GM19372 (cell line): ENCODE measurements at regions not wholly inside any gene's neighbourhood (a gene's known extent, or its start where the extent isn't known, plus 50 kb on each side); places are given as distances from the start of the nearest gene placed in this dataset.

ENCODE experiments used
- ATAC-seq: cut with Tn5 transposase; IDR thresholded peaks from one replicate; pipeline ENCODE4 v1.9.1; 2021; ENCODE audit warnings: mild to moderate bottlenecking, low read depth, moderate library complexity; ENCODE audit not compliant: unreplicated experiment

- no peak for ATAC-seq
Observed at GRCh38 chrX:15926622-15927021, 72.0 kb upstream of the AP1S2 start.

DNA sequence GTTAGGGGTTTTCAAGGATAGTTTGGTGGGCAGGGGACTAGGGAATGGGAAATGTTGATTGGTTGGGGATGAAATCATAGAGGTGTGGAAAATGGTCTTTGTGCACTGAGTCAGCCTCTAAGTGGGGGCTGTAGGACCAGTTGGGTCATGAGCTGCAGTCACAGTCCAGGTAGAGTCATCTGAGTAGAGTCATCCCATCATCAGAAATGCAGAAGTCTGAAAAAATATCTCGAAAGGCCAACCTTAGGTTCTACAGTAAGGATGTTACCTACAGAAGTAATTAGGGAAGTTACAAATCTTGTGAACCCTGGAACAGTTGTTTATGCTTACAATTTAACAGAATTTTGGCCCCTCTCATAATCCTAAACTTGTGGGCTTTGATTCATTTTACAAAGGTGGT, 63.4 kb upstream of the AP1S2 start:
- ATAC-seq, result no peak

DNA sequence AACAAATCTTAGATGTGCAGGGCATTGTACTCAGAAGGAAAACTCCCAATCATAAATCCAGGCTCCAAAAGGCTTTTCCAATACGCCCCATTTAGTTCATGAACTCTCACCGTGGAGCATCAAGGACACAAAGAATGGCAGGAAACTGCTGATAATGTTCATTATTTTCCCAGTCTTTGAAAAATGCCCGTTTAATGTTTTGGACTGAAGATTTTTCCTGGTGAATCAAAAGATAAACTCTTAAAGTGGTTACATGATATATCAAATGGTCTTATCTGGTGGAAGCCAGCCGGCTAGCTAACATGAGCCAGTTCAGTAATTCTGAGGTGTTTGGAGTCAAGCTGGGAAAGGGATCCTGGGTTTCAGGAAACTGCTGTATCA, 62.1 kb upstream of the AP1S2 start:
- no peak for ATAC-seq

DNA sequence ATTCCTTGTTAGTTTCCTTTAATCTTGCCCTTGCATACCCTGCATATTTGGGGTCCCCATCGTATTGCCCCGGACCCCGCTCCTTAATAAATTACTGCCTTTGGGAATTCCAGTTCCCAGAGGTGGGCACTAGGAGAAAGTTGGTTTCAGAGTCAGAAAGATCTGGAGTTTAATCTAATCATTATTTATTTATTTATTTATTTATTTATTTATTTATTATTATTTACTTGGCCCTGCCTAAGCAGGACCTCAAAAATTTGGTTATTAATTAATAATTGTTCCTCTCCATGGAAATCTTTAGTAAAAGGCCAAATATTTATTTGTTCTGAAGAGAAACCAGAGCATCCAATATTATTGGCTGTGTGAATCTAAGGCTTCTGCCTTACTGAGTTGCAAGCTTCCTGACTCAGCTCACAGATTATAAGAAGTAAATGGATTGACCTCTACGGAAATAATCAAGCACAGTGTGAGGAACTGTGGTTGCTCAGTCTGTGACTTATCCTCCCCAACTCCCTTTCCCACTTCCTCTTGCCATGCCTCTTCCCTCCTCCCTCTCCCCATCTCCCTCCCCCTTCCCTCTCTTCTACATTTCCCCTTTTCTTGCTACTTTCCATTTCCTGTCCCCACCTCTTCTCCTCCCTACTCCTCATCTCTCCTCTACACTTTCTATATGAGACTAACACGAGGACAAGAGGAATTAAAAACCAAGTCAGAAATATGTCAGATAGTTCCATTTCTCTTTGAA, 61.5 kb upstream of the AP1S2 start:
- no peak for ATAC-seq

DNA sequence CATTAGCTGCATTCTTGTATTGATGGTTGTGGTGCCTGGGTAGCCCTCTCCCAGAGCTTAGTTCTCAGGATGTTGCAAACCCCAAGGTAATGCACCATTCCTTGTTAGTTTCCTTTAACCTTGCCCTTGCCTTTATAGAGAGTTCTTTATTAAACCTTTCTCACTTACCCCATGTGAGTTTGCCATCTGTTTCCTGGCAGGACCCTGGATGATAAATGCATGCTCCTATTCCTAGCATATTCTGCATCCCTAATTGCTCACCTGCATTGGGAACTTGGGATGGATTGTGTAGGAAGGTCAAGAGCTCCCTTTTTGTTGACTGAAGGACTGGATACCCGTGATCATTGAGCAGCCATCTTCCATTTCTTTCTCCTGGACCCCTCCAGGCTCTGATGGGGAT, 59.9 kb upstream of the AP1S2 start:
- no peak for ATAC-seq

GRCh38 chrX:15913146-15913545, 58.5 kb upstream of the AP1S2 start:
- no peak for ATAC-seq

- no peak for ATAC-seq
Observed at GRCh38 chrX:15911734-15912550, 57.3 kb upstream of the AP1S2 start.

GRCh38 chrX:15909605-15910004, 55.0 kb upstream of the AP1S2 start:
- ATAC-seq, result no peak

DNA sequence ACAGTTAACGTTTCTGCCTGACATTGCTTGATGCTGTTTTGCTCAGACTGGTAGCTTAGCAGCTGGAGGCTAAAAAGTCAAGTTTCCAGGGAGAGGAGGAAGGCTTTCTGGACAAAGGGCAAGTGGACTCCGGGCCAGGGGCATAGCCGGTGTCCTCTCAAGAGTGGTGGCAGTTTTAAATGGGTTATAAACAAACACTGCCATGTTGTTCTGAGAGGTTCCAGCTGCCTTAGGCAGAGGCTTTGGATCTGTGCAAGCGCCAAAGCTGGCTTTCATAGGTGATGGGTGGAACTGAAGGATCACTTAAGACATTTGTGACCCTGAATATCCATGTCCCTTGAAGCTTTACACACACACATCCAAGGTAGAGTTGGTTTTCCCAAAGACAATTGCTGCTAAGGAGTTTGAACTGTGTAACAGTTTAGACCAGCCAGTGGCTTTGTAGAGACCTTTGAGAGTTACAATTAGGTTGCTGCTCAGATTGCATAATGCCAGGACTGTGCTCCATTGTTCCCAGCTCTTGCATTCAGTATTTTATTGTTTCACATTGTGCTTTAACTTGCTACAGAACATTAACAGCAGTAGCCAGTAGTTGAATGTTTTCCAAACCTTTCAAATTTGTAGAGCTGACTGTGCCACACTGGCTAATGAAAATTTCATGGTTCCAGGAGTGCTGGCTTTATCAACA, 54.1 kb upstream of the AP1S2 start:
- no peak for ATAC-seq

DNA sequence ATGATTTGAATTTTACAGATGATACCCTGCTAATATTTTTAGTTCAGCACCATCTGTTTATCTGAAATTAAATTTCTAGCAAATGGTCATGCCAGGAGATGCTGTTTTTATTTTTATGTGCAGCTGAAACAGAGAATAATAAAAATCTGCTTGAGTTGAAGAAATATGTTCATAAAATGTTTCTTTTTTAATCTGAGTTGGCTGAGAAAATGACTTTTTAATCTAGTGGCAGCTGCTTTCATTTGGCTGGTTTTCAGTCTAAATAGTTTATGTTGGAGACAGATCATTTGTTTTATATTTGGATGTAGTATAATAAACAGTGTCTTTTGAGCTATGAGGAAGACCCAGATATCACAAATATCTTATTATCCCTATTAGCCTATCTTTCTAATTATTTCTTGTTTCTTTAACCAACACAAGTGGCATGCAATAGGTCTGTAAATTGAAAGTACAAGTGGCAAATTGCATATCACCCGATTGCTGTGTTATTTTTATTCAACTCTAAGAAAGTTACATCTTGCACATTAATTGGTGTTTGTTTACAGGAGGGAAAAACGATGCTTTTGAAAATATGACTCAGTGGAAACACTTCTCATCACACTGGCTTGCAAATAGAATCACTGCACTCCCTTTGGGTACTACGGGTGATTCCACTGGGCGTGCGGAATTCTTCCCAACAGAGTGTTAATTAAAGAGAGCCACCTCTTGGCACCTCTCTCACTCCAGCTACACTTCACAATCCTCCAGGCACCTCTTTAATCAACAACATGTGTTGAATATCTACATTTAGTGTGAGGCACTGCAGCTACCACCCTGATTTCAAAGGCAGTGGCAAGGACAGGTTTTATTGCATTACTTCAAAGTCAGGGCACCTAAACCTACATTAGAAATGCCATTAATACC, 51.7 kb upstream of the AP1S2 start:
- no peak for ATAC-seq
